ENCODE measurements at regions not wholly inside any gene's neighbourhood (a gene's known extent, or its start where the extent isn't known, plus 50 kb on each side); places are given as distances from the start of the nearest gene placed in this dataset.

DNA sequence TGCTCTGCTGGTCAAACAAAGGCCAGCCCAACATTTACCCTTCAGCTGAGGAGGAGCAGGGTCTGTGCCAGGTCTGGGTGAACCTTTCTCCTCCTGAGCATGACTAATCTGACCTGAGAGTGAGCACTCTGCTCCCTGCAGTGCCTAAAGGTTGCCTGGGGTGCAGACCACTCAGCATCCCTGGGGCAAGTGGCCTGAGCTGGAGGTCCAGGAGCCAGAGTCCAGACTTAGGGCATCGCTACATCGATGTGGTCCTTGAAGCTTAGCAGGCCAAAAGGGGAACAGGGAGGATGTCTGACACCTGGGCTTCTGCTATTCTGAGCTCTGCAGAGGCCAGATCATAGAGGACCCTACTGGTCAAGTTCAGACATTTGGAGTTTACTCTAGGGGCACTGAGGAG is 119.1 kb downstream of the FAM43A start:
- no peak for DNase-seq (ENCODE audit: low read depth in 2 of 2)

DNA sequence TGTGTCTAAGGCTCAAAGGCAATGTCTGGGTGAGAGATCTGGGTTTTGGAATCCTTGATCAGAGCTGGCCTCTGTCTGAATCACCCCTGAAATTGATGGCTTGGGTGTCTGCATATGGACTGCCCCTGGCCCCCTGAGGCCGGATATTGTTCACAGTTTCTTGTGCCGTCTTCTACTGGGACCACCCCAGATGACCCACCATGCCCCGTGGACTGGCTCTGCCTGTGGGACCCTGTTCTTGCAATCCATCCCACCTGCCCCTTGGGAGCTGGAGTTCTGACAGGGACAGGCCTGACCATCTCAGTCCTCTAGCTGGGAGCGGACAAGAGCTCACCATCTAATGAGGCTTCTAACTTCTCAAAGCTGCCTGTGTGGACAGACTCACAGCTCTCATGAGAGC is 119.9 kb downstream of the FAM43A start:
- DNase-seq (ENCODE audit: low read depth in 2 of 2), result no peak

DNA sequence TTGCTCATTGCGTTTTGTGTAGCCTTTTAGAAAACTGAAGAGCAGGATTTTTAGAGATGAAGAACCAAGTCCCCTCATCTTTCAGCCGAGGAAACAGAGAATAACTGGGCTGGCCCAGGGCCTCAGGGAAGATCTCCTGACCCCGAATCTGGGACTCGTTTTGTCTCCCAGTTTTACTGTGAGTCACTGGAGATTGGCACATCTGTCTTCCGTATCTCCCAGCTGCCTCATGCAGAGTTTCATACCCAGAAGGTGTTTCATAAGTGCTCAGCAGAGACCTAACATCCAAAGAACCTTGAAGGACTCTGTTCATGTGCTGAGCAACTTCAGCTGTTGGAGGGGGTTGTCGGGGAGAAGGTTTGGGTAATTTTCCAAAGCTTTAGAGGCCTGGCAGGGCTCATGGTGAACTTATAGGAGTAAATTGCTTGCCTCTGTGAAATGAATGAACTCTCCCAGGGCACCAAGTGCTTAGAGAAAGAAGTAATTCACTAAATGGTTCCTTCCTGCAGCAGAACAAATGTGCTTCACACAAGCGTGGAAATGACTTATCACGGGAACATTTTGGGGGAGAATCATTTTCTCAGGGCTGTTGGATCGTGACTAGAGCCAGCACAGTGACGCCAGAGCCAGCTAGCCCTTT is 121.4 kb downstream of the FAM43A start:
- no peak for DNase-seq (ENCODE audit: low read depth in 2 of 2)

DNA sequence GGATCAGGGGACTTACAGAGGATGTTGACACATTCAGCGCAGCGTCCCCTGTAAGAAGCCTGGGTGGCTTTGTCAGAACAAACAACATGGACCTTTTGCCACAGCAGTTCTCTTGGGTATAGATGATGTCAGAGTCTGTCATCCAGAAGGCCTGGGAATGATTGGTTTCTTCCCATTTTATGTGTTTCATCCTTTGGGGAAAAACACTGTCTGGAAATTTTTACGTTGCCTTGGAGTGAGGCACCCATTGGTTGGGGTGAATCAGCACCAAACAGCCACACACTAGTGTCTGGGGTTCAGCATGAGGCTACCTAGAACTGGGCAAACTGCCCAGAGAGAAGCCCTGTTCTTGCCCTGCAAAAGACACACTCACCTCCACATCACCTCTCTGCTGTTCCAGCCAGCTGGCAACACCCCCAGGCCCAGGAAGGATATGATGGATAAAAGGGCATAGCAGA is 123.0 kb downstream of the FAM43A start:
- no peak for DNase-seq (ENCODE audit: low read depth in 2 of 2)

DNA sequence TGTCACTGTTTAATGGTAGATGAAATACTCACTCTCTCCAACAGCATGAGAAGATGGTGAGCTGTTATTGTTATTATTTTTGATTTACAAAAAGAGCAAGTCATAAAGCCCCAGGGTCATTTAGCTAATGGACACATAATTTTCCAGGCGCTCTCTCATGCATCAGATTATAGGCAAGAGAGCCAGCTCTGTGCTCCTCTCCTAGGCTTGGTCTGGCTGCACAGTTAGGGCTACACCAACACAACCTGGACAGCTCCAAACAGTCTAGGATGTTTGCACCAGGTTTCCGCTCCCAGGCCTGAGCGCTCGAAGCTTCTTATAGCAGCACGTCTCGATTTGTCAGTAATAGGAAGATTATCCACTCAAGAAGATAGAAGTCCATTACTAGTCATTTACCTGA is 123.7 kb downstream of the FAM43A start:
- DNase-seq (ENCODE audit: low read depth in 2 of 2), result no peak

DNA sequence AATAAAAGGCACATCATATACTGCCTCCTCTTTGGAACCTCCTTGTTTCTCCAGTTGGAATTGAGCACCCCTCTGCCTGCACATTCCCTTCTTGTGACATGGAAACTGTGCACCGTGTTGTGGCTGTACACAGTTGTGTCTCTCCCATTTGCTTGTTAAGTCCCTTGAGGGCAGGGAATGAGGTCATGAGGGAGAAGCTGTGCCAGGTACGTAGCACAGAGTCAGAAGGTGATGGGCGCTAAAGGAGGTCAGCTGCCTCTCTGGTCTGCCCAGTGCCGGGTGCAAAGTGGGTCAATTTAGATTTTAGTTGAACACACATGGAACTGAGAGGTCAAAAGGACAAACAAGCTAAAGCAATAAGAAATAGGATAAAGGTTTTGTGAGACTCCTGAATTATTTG is 124.4 kb downstream of the FAM43A start:
- DNase-seq (ENCODE audit: low read depth in 2 of 2), result no peak

DNA sequence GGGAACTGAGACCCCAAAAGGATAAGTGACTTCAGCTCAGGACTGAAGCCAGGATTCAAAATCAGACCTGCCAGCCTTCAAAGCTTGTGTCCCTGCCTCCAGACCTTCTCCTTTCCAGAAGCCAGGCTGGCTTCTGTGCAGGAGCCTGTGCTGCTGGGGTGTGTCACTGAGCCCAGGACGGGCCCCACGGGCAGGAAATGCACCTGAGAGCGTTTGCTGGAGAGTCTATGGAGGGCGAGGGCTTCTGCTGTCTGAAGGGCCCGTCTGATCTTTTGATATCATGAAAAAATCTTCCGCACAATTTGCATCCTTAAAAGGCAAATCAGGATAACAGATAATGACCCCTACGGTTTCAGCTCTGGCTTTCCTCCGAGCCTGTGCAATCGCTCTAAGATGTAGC is 125.4 kb downstream of the FAM43A start:
- DNase-seq (ENCODE audit: low read depth in 2 of 2), result no peak

DNA sequence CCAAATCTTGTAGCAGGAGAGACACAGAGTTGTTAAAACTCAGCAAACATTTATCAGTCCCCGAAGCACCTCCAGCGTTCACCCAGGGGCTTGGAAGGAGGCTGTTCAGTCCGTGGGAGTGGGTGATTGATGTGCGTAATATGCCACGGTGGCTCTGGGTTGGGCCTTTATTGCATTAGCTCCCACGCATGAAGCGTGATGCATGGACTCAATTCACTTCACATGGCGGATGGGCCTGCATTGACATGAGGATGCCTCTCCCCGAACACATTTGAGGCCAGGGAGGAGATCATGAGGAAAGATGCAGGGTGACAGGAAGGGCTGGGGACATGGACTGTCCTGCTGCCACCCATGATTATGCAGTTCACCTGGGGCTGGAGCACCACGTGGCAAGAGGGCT is 126.5 kb downstream of the FAM43A start:
- no peak for DNase-seq (ENCODE audit: low read depth in 2 of 2)

DNA sequence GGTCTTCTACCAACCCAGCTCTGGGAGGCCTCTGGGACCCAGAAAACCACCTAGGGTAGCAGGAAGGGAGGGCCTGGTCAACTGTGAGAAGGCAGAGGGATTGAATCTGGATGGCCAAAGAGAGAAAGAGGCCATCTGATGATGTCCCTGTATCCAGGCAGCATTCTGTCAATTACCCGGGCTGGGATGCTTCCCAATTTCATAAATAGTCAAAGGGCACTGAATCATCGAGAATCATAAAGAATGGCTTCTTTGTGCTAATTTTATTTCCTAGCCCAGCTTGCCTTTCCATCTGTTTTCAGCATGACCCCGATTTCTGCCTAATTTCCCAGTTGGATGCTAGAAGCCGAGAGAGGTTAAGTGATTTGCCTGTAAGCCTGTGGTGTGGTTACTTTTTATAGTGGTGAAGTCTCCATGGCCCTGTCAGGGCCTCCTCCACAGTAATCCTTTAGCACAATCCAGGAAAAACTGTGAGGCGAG is 129.2 kb downstream of the FAM43A start:
- no peak for DNase-seq (ENCODE audit: low read depth in 2 of 2)

DNA sequence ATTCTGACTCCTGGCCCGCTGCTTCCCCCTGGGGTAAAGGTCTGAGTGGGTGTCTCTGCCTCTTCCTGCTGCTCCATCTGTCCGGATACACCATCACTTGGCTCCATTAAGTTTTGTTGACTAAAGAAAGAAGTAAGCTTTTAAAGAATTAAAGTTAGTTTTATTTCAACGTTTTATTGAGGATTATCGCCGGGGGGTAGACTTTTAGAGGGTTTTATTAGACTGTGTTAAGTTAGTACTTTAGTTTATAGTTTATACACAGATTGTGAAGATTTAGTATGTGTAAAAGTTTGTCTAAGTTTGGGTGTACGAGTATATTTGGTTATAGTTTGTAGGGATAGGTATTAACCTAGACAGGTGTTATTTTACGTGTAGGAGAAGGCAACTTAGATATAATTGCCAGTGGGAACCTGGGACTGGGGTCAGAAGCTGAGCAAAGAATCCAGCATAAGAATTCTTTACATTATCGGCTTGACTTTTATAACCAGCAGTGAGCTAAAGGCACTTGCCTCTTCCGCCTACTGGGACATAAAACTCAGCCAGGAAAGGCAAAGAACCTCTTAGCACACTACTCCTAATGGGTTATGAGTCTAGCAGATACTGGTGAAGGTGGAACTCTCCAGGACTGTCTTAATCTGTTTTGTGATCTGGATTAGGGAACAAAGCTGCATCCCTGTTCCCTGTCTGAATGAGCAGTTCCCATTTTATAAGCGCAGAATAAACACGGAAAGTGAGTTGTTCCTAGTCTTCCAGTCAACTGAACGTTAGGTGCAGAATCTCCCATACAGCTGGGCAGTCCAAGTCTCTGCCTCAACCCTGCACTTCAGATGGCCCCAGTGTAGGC is 131.3 kb downstream of the FAM43A start:
- DNase-seq (ENCODE audit: low read depth in 2 of 2), result no peak

DNA sequence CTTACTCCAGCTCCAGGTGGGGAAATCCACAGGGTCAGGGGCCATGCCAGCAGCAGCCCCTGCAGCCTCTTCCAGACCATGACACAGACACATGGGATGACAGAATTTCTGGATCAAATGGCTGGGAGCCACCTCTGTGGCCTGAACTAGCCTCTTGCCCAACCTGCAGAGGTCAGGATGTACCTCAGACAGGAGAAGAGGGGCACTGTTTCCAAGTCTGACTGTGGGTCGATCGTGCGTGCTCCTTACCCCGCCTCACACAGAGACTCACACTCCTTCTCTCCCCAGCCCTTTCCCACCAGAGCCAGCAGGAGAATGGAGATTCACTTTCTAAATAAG is 131.9 kb downstream of the FAM43A start:
- no peak for DNase-seq (ENCODE audit: low read depth in 2 of 2)

DNA sequence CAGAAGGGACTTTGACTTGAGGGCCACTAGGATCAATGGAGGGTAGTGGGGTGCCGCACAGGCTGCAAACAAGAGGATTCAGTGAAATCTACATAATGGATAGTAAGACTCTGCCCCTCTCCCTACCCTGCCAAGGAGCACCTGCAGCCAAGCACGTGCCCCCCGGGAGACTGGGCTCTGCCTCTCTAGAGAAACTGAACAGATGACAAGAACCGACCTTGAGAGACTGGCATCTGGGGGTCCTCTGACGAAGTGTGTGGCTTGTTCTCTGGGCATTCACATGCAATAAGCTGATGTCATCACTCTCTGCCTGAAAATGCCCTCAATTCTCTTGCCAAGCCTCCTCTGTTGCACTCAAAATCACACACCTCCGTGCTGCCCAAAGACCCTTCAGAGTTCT is 132.3 kb downstream of the FAM43A start:
- no peak for DNase-seq (ENCODE audit: low read depth in 2 of 2)

DNA sequence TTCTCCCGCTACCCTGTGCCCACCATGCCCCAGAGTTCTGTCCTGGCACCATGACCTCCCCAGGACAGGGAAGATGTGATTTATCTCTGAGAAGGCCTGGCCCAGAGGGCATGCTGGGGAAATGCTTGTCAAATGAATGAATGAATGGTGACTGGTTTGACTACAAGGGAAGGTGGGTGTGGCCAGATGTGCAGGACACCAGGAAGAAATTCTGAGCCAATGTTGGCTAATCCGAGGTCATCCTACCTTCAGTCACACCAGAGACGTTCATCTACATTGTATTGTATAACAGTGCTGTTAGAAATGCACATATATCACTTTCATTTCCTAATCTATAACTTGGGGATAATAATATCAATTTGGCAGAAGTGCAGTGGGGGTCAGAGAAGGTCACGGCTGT is 138.4 kb downstream of the FAM43A start:
- DNase-seq (ENCODE audit: low read depth in 2 of 2), result no peak

DNA sequence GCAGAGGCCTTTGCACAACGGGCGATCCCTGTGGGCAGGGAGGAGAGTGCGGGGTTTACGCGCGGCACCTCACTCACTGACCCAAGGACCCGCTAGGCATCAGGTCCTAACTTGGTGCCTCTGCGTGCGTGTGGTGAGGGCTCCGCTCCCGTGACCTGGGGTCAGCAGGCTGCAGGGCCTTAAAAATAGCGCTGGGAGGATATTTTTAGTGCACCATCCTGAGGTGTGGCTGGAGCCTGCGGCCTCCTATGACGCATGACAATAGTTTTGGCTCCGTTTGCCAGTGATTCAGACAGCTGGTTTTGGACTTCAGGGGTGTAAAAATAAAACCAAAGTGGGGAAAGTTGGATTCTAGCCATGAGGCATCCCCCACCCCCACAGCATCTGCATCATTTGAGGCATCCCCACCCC is 139.0 kb downstream of the FAM43A start:
- DNase-seq (ENCODE audit: low read depth in 2 of 2), result no peak

DNA sequence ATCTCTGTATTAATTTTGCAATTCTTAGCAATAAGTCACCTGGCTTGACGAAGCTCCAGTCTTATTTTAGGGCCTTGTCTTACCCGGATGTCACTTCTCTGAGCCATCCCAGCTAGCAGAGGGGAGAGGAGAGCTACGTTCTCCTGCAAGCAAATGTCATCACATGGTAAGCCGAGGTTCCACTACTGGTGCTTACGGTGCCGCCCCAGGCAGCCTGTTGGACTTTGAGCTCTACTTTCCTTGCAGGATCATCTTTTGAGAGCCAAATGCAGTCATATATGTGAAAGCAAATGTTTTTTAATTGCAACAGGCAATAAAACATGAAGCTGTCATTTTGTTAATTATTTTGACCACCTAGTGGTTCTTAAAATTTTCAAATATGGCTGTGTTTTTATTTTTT is 140.9 kb downstream of the FAM43A start:
- DNase-seq (ENCODE audit: low read depth in 2 of 2), result no peak

DNA sequence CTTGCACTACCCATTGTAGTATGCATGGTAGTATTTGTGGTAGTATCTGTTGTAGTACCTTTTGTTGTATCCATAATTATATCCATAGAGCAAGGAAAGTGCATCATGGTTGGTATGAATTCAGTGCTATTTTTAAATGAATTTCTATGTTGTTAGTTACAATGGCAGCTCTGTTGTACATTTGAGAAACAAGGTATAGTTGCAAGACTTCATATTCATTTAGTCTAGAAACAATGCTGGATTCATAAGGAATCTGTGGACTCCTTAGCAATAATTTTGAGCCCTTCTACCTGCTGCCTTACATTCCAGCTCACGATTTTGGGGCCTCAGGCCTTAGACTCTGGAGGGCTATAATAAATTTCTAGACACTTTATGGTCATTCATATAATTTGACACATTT is 141.8 kb downstream of the FAM43A start:
- no peak for DNase-seq (ENCODE audit: low read depth in 2 of 2)

DNA sequence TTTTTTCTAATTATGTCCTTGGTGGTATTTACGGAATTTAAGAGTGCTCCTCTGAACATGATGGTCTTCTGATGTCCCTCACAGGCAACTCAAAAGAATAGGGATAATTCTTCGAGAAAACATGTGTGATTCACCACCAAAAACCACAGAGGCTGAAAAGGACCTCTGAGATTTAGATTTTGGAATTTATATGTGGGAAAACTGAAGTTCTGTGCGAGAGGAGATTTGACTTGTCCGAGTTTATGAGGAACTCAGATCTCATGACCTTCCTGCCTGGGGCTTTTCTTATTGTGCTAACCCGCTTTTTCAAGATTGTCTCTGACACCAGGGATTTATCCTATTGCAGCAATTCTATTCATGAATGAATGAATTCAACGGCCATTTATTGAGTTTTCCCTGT is 142.4 kb downstream of the FAM43A start:
- DNase-seq (ENCODE audit: low read depth in 2 of 2), result no peak

DNA sequence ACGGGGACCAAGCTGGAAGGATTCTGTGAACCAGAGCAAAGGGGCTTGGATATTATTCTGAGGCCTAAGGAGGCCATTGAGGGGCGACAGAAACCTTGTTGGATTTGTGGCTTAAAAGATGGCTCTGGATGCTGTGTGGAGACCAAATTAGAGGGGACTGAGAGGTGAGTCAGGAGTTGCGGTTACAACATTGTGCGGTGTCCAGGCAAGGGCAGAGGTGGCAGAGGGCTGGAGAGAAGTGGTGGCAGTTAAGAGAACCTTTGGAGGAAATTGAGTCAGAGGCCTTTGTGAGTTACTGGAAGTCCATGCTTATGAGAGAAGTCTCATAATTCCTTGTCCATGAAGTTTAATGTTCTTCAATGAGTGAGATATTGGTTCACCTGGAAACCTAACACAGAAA is 143.2 kb downstream of the FAM43A start:
- no peak for DNase-seq (ENCODE audit: low read depth in 2 of 2)

DNA sequence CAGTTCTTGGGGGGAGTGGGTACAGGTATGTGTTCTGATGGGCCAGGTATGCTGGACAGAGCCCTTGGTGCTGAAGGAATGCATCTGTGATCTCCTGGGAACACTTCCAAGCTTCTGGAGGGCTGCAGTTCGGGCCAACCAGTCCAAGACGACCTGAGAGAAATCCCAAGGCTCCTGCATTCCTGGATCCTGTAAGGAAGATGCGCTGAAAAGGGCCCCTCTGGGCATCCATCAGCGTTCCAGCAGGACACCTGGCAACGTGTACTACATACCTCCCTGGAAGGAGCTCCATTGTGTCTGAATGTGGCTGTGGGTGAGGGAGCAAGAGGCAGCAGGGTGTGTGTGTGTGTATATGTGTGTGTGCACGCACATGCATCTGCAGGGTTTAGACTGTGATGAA is 144.7 kb downstream of the FAM43A start:
- DNase-seq (ENCODE audit: low read depth in 2 of 2), result no peak

DNA sequence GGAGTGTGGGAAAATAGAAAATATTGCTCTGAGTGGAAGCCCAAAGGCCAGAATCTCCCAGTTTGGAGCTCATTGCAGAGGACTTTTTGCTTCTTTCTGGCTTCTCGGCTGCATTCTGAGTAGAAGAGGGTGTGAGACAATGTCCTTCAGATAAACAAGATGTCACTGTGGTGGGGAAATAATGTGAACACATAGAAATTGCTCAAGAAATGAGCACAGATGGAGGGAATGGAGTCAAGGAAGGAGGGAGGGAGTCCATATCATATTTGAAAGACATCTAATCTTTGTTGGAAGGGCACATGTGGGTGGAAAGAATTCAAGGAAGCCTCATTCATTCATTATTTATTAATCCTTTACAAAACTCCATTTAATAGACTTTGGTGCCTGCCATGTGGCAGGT is 145.3 kb downstream of the FAM43A start:
- DNase-seq (ENCODE audit: low read depth in 2 of 2), result no peak

DNA sequence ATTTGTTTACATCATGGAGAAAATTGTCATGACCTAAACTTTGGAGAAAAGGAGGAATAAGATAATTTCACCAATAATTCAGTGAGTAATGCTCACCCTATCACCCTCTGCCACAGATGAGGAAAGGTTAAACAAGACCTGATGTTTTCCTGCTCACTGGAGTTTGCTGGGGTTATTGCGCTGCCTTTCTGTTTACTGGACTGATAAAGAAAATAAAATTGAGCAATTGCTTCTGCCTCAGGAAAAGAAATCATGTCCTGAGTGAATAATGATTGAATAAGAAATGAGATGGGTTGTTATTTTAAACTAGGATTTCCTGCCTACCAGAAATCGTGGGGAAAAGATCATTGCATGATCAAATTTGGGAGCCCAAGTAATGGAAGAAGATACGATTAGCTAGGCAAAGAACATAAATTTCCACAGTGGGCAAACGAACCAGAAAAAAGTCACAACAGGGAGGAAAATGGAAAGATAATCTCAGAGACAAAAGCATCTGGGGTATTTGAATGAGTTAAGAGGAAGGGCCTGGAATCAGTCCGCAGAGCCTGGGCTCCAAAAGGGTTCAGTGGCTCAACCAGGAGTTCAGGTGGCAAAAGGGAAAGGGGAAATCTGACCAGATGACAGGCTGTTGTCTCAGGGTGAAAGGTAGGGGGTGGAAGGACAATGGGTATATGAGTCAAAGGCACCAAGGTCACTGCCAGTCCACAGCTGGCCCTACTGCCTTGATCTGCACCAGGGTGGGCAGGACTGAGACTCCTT is 146.8 kb downstream of the FAM43A start:
- no peak for DNase-seq (ENCODE audit: low read depth in 2 of 2)

DNA sequence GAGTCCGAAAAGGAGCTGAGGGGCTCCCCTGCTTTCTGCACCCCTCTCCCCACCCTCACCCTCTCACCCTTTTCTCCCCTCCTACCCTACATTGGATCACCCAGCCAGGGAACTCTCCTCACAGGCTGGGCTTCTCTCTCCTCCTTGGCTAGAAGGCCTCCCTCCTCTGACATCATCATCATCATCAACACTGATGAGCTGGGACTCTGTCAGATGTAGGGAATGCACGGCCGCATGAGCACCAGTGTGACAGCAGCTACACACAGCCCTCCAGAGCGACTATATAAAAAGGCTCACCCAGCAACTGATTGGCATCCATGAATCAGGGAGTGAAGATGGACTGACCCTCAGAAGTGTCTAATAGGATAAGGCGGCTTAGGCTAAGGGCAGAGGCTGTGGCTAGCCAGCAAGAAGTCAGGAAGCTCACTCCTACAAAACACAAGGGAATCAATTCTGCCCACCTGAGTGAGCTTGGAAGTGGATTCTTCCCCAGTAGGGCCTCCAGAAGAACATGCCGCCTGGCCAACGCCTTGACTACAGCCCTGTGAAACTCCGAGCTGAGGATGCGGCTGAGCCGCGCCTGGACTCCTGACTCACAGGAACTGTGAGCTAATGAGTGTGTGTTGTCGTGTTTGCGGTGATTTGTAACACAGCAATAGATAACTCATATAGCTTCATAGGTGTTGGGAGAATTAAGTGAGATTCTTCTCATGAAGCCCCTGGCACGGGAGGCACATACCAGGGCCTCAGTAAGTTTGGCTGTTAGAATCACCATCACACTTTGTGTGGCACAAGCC is 147.6 kb downstream of the FAM43A start:
- DNase-seq (ENCODE audit: low read depth in 2 of 2), result no peak
